Lower lobe of right lung (tissue), 2 donors: ENCODE measurements at regions not wholly inside any gene's neighbourhood (a gene's known extent, or its start where the extent isn't known, plus 50 kb on each side); places are given as distances from the start of the nearest gene placed in this dataset.

Experiments
- ATAC-seq, 2 donors: fragments of 200-7000 bp; cut with Tn5 transposase; one replicate each; pipeline ENCODE4 v1.9.1; 2020 to 2022; ENCODE audit warnings: mild to moderate bottlenecking in 2 of 2, moderate library complexity in 2 of 2
- DNase-seq: peaks from one replicate; pipeline ENCODE4 v3.0.0-alpha.2; 2020
- H3K27ac ChIP-seq: fragments of 200-600 bp; one replicate; pipeline ENCODE4 v1.8.0; 2022
- H3K27me3 ChIP-seq: fragments of 200-600 bp; one replicate; pipeline ENCODE4 v1.8.0; 2022; ENCODE audit warnings: low read depth
- H3K36me3 ChIP-seq: fragments of 200-600 bp; one replicate; pipeline ENCODE4 v1.8.0; 2022; ENCODE audit warnings: mild to moderate bottlenecking
- H3K4me1 ChIP-seq: fragments of 200-600 bp; one replicate; pipeline ENCODE4 v1.8.0; 2022
- H3K4me3 ChIP-seq: fragments of 200-600 bp; one replicate; pipeline ENCODE4 v1.8.0; 2022; ENCODE audit warnings: mild to moderate bottlenecking
- H3K9me3 ChIP-seq: fragments of 200-600 bp; one replicate; pipeline ENCODE4 v1.8.0; 2022
- CTCF ChIP-seq: fragments of 200-600 bp; IDR thresholded peaks from one replicate; pipeline ENCODE4 v1.8.0; 2022; ENCODE audit warnings: antibody characterized with exemption, mild to moderate bottlenecking
- intact Hi-C: fragments of 100-400 bp; cut with DNase I; formaldehyde crosslinking; loops from one replicate; pipeline ENCODE4 v1.11.0; 2022
- donor health status: DM: no; HTN: yes; CAD: no; lungs with severe emphysema.

GRCh38 chr17:62187681-62188080, 122.6 kb upstream of the MED13 start:
- Histone ChIP-seq H3K27ac (no peak overlapping the region), H3K36me3 (no peaks in the 10 kb centered on the region), H3K9me3 (no peaks in the 10 kb centered on the region), H3K27me3 (no peaks in the 10 kb centered on the region), H3K4me1 (no peaks in the 10 kb centered on the region), H3K4me3 (no peak overlapping the region)
- DNase-seq (no peak), ATAC-seq (no peak)
- intact Hi-C loops = no loop called here
- no peak for TF ChIP-seq CTCF

GRCh38 chr17:62186841-62187240, 121.8 kb upstream of the MED13 start:
- Histone ChIP-seq H3K4me3 (no peak overlapping the region), H3K4me1 (no peaks in the 10 kb centered on the region), H3K9me3 (no peaks in the 10 kb centered on the region), H3K36me3 (no peaks in the 10 kb centered on the region), H3K27me3 (no peaks in the 10 kb centered on the region), H3K27ac (no peak overlapping the region)
- TF ChIP-seq CTCF = no peak
- no peak for ATAC-seq
- no peak for DNase-seq
- intact Hi-C loops = no loop called here

GRCh38 chr17:62180772-62181171, 115.7 kb upstream of the MED13 start:
- H3K27ac ChIP-seq = no peak overlapping the region
- no peaks in the 10 kb centered on the region for H3K36me3 ChIP-seq
- DNase-seq (no peak), ATAC-seq (no peak)
- no peaks in the 10 kb centered on the region for H3K27me3 ChIP-seq
- H3K9me3 ChIP-seq = peaks cover 12% of the 10 kb centered on the region
- no peak for TF ChIP-seq CTCF
- intact Hi-C loops = no loop called here
- no peaks in the 10 kb centered on the region for H3K4me1 ChIP-seq
- no peak overlapping the region for H3K4me3 ChIP-seq

GRCh38 chr17:62179525-62180161, 114.6 kb upstream of the MED13 start:
- H3K4me1 ChIP-seq = no peaks in the 10 kb centered on the region
- H3K9me3 ChIP-seq = peaks cover 12% of the 10 kb centered on the region
- ATAC-seq = no peak
- H3K36me3 ChIP-seq = no peaks in the 10 kb centered on the region
- no peak overlapping the region for H3K4me3 ChIP-seq
- H3K27me3 ChIP-seq = no peaks in the 10 kb centered on the region
- no peak overlapping the region for H3K27ac ChIP-seq
- no peak for DNase-seq
- TF ChIP-seq CTCF = no peak
- intact Hi-C loops = no loop called here

GRCh38 chr17:62178579-62178978, 113.5 kb upstream of the MED13 start:
- Histone ChIP-seq H3K27me3 (no peaks in the 10 kb centered on the region), H3K27ac (no peak overlapping the region), H3K9me3 (peaks cover 12% of the 10 kb centered on the region), H3K36me3 (no peaks in the 10 kb centered on the region), H3K4me3 (no peak overlapping the region), H3K4me1 (no peaks in the 10 kb centered on the region)
- intact Hi-C loops = no loop called here
- ATAC-seq (no peak), DNase-seq (no peak)
- TF ChIP-seq CTCF = no peak
